Mammary epithelial cell (primary cell): ENCODE measurements at regions not wholly inside any gene's neighbourhood (a gene's known extent, or its start where the extent isn't known, plus 50 kb on each side); places are given as distances from the start of the nearest gene placed in this dataset.

Experiments used
- EZH2 ChIP-seq: IDR thresholded peaks from 2 replicates; pipeline ENCODE4 v1.6.1; 2012; ENCODE audit warnings: low read length, inconsistent platforms, borderline replicate concordance
- TF ChIP-seq, protein P1 (sequence below), 2 donors: IDR thresholded peaks in 1 of 2; conservative IDR thresholded peaks in 1 of 2; 2 replicates each; pipeline ENCODE4 v1.5.1; 2011 to 2012; ENCODE audit warnings: inconsistent platforms in 2 of 2, low read length in 2 of 2, mild to moderate bottlenecking in 2 of 2, control low read depth in 1 of 2, low read depth in 1 of 2; ENCODE audit not compliant: insufficient read depth in 1 of 2; ENCODE audit errors: extremely low read depth in 1 of 2

DNA sequence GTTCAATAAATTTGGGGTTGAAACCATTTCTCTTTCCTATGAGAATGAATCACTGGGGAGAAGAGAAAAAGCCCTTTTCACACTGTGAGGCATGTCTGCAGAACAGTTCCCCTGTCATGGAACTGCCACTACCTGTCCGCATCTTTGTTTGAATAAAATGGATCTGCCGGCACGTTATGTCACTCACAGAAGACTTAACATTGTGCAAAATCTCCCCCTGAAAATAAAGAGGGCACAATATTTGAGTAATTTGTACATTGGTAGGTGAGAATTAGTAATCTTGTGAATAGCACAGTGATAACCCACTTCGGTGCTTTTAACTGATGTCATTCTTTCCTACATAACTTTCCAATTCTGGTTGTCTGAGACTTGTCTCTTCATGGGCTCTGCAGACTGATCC lies 804.0 kb downstream of the C6orf118 start:
- TF ChIP-seq, protein P1, sequence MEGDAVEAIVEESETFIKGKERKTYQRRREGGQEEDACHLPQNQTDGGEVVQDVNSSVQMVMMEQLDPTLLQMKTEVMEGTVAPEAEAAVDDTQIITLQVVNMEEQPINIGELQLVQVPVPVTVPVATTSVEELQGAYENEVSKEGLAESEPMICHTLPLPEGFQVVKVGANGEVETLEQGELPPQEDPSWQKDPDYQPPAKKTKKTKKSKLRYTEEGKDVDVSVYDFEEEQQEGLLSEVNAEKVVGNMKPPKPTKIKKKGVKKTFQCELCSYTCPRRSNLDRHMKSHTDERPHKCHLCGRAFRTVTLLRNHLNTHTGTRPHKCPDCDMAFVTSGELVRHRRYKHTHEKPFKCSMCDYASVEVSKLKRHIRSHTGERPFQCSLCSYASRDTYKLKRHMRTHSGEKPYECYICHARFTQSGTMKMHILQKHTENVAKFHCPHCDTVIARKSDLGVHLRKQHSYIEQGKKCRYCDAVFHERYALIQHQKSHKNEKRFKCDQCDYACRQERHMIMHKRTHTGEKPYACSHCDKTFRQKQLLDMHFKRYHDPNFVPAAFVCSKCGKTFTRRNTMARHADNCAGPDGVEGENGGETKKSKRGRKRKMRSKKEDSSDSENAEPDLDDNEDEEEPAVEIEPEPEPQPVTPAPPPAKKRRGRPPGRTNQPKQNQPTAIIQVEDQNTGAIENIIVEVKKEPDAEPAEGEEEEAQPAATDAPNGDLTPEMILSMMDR (conservative IDR thresholded peaks at IDR 0.05 in 1 of 2, IDR thresholded peaks at IDR 0.05 in 1 of 2; ENCODE audit: extremely low read depth in 1 of 2, insufficient read depth in 1 of 2, low read depth in 1 of 2, low read length in 2 of 2) = no peak
- no peak for TF ChIP-seq EZH2
